ENCODE measurements at regions not wholly inside any gene's neighbourhood (a gene's known extent, or its start where the extent isn't known, plus 50 kb on each side); places are given as distances from the start of the nearest gene placed in this dataset.
"Not testable (repeated sequence)": the region's sequence is repeated elsewhere in the genome, so short reads cannot be mapped to it uniquely, and the experiment has no call there.

DNA sequence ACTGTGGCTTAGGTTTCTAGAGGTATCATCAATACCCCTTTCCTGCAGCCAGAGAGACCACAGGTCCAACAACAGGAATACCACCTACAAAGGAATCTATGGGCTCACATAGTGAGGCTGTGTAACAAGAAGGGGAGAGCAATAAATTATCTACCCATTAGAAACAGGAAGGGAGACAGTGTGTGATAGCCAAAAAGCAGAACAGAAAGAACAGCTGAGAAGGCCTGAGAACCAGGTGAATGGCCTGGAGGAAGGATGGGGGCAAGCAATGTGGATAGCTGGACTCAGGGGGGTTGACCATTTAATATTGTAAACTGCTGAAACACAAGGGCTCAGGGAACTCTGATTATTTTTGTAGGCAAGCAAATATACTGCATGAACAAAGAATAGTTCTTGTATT lies 628.2 kb downstream of the COL12A1 start:
- H3K36me3 ChIP-seq: no peaks in the 10 kb centered on the region
- no peak overlapping the region for H3K27ac ChIP-seq
- no peak overlapping the region for H3K4me3 ChIP-seq
- H3K9me3 ChIP-seq: no peaks in the 10 kb centered on the region
- TF ChIP-seq POLR2A (IDR thresholded peaks at IDR 0.05): no peak
- TF ChIP-seq, protein P1, sequence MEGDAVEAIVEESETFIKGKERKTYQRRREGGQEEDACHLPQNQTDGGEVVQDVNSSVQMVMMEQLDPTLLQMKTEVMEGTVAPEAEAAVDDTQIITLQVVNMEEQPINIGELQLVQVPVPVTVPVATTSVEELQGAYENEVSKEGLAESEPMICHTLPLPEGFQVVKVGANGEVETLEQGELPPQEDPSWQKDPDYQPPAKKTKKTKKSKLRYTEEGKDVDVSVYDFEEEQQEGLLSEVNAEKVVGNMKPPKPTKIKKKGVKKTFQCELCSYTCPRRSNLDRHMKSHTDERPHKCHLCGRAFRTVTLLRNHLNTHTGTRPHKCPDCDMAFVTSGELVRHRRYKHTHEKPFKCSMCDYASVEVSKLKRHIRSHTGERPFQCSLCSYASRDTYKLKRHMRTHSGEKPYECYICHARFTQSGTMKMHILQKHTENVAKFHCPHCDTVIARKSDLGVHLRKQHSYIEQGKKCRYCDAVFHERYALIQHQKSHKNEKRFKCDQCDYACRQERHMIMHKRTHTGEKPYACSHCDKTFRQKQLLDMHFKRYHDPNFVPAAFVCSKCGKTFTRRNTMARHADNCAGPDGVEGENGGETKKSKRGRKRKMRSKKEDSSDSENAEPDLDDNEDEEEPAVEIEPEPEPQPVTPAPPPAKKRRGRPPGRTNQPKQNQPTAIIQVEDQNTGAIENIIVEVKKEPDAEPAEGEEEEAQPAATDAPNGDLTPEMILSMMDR (IDR thresholded peaks at IDR 0.05 in 4 of 5, conservative IDR thresholded peaks at IDR 0.05 in 1 of 5): no peak
- intact Hi-C loops (cut with DNase I; ENCODE audit: low total_unique reads): no loop called here
- H3K27me3 ChIP-seq: no peaks in the 10 kb centered on the region
- H3K4me1 ChIP-seq: peaks cover 0 to 15% of the 10 kb centered on the region in 2 donors
- no peak for DNase-seq
- ATAC-seq: no peak
- in situ Hi-C loops (cut with MboI; ENCODE audit: low sequenced_read_pairs in 4 of 4): no loop called here

DNA sequence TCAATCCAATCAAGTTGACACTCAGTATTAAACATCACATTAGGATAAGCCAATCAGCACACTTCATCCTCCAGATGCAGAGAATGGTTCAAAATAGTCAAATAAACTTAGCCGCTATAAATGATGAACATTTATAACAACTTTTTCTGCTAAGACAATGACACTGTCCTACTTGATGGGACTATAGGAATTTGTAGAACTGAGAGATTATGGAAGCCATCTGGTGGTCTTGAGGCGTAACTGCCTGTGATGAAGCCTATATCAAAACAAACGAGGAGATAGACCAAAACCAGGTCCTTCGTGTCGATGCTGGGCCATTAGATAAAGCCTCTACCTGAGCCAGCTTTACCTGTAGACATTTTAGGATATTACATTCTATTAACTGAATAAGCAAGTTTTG lies 631.1 kb downstream of the COL12A1 start:
- intact Hi-C loops (cut with DNase I; ENCODE audit: low total_unique reads) (no loop called here), in situ Hi-C loops (cut with MboI; ENCODE audit: low sequenced_read_pairs in 4 of 4) (no loop called here)

DNA sequence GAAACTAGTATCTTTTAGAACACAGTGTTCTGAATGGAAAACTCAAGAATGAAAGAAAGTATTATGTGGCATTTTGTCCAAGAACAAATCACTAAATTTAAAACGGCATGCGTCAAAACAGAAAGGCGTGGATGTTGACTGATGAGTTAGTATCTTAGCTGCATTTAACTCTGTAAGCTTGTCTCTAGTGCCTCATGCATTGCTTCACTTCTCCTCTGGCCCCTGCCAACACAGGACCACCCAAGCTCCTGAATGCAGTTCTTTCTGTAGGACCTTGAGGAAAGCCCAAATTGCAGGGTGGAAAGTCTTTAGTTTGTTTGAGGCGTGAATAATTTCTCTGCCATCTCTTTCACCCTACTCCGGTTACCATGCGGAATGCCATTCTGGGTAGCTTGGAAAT lies 632.2 kb downstream of the COL12A1 start:
- no peak for TF ChIP-seq POLR2A (IDR thresholded peaks at IDR 0.05)
- TF ChIP-seq, protein P1 (IDR thresholded peaks at IDR 0.05 in 4 of 5, conservative IDR thresholded peaks at IDR 0.05 in 1 of 5): no peak

More for the DNA sequence above, 631.1 kb downstream of the COL12A1 start:
- no peak overlapping the region for H3K27ac ChIP-seq
- no peaks in the 10 kb centered on the region for H3K36me3 ChIP-seq
- H3K27me3 ChIP-seq: no peaks in the 10 kb centered on the region
- H3K4me1 ChIP-seq: peaks cover 0 to 15% of the 10 kb centered on the region in 2 donors
- DNase-seq (no peak), ATAC-seq (no peak)
- no peak overlapping the region for H3K4me3 ChIP-seq
- TF ChIP-seq POLR2A (IDR thresholded peaks at IDR 0.05): no peak
- TF ChIP-seq, protein P1 (IDR thresholded peaks at IDR 0.05 in 4 of 5, conservative IDR thresholded peaks at IDR 0.05 in 1 of 5): no peak
- H3K9me3 ChIP-seq: no peaks in the 10 kb centered on the region

DNA sequence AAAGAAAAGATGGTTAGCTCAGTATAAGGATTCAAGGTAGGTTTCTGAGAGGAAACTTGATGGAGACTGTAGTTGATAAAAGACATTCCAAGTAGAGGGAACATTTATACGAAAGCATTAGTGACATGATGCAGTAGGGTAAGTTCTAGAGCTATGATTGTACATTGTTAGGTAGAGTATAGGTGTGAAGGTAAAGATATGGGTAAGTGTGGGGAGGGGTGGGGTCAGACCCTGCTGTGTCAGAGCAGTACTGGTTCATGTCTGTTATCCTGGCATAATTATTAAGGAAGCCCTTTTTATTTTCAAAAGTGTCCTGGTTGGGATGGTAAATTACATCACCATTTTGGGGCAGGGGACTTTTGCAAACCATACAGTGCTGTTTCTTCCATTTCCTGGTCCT lies 635.8 kb downstream of the COL12A1 start:
- TF ChIP-seq POLR2A (IDR thresholded peaks at IDR 0.05): no peak
- TF ChIP-seq, protein P1 (IDR thresholded peaks at IDR 0.05 in 4 of 5, conservative IDR thresholded peaks at IDR 0.05 in 1 of 5): no peak
- peaks cover 0 to 3% of the 10 kb centered on the region in 2 donors for H3K4me1 ChIP-seq
- intact Hi-C loops (cut with DNase I; ENCODE audit: low total_unique reads) (no loop called here), in situ Hi-C loops (cut with MboI; ENCODE audit: low sequenced_read_pairs in 4 of 4) (no loop called here)
- DNase-seq (no peak), ATAC-seq (no peak)
- no peak overlapping the region for H3K27ac ChIP-seq
- H3K9me3 ChIP-seq: no peaks in the 10 kb centered on the region
- no peaks in the 10 kb centered on the region for H3K36me3 ChIP-seq
- no peak overlapping the region for H3K4me3 ChIP-seq
- H3K27me3 ChIP-seq: no peaks in the 10 kb centered on the region

More for the DNA sequence above, 632.2 kb downstream of the COL12A1 start:
- intact Hi-C loops (cut with DNase I; ENCODE audit: low total_unique reads): no loop called here
- no peaks in the 10 kb centered on the region for H3K9me3 ChIP-seq
- DNase-seq (no peak), ATAC-seq (no peak)
- H3K27ac ChIP-seq: no peak overlapping the region
- in situ Hi-C loops (cut with MboI; ENCODE audit: low sequenced_read_pairs in 4 of 4): no loop called here
- H3K27me3 ChIP-seq: no peaks in the 10 kb centered on the region
- H3K36me3 ChIP-seq: no peaks in the 10 kb centered on the region
- peaks cover 0 to 15% of the 10 kb centered on the region in 2 donors for H3K4me1 ChIP-seq
- H3K4me3 ChIP-seq: no peak overlapping the region

DNA sequence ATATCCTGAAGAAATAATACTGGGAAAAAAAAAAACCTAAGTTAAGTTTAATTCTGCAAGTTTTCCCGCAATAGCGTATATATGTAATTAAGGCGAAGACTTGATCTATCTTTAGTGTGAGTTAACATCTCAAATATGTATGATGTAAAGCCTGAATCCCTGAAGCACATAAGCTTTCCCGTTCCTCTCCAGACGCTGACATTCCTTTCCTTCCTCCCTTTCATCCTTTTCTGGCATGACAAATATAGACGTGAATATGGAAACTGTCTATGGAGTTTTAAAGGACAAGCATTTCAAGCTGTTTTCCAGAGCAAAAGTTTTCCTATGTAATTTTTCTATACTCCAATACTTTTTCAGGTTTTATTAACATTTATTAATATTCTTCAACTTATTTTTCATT lies 637.0 kb downstream of the COL12A1 start:
- no peak for ATAC-seq
- H3K4me1 ChIP-seq: peaks cover 0 to under 1% of the 10 kb centered on the region in 2 donors
- no peak overlapping the region for H3K27ac ChIP-seq
- in situ Hi-C loops (cut with MboI; ENCODE audit: low sequenced_read_pairs in 4 of 4) (no loop called here), intact Hi-C loops (cut with DNase I; ENCODE audit: low total_unique reads) (no loop called here)
- no peaks in the 10 kb centered on the region for H3K36me3 ChIP-seq
- DNase-seq: no peak
- H3K27me3 ChIP-seq: no peaks in the 10 kb centered on the region
- TF ChIP-seq, protein P1 (IDR thresholded peaks at IDR 0.05 in 4 of 5, conservative IDR thresholded peaks at IDR 0.05 in 1 of 5): no peak
- no peak for TF ChIP-seq POLR2A (IDR thresholded peaks at IDR 0.05)
- H3K9me3 ChIP-seq: no peaks in the 10 kb centered on the region
- no peak overlapping the region for H3K4me3 ChIP-seq

DNA sequence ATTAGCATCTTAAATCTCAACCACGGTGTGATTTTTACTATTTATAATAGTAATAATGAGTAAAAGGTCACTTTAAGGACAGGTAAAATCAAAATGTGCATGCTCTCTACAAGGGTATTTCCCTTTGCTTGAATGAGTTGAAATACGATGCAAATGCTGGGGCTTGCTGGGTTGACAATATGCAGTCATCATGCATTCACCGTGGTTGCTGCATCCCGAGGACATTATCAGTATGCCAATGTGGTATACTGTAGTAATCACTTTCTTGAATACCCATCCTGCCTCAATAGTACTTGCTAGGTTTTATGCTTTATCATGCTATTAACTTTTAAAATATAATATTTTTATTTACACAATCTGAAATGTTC lies 637.9 kb downstream of the COL12A1 start:
- intact Hi-C loops (cut with DNase I; ENCODE audit: low total_unique reads); H3K4me1 ChIP-seq; ATAC-seq; H3K27ac ChIP-seq; H3K36me3 ChIP-seq; DNase-seq; H3K27me3 ChIP-seq; in situ Hi-C loops (cut with MboI; ENCODE audit: low sequenced_read_pairs in 4 of 4); H3K9me3 ChIP-seq; H3K4me3 ChIP-seq: not testable (repeated sequence)
